Stimulated activated memory B cell treated with anti-CD40 and anti-IgM and Interleukin-4, amounts not matched to agents 10 μg/mL and 1 μg/mL and 100 μg/mL, for 72 hours (primary cell): ENCODE measurements at regions not wholly inside any gene's neighbourhood (a gene's known extent, or its start where the extent isn't known, plus 50 kb on each side); places are given as distances from the start of the nearest gene placed in this dataset.

Experiments
- ATAC-seq: fragments of 150-1000 bp; cut with Tn5 transposase; 2 replicates; pipeline ENCODE4 v1.10.0; 2021
- H3K27ac Mint-ChIP-seq: one replicate; pipeline ENCODE4 v1.8.0; 2022; ENCODE audit warnings: mild to moderate bottlenecking, mixed read lengths
- H3K27me3 Mint-ChIP-seq: one replicate; pipeline ENCODE4 v1.8.0; 2022; ENCODE audit warnings: mixed read lengths
- H3K36me3 Mint-ChIP-seq: one replicate; pipeline ENCODE4 v1.8.0; 2022; ENCODE audit warnings: mixed read lengths
- H3K4me1 Mint-ChIP-seq: one replicate; pipeline ENCODE4 v1.8.0; 2022; ENCODE audit warnings: mixed read lengths
- H3K4me3 Mint-ChIP-seq: one replicate; pipeline ENCODE4 v1.8.0; 2022; ENCODE audit warnings: mild to moderate bottlenecking, moderate library complexity, mixed read lengths
- H3K9me3 Mint-ChIP-seq: one replicate; pipeline ENCODE4 v1.8.0; 2022; ENCODE audit warnings: mixed read lengths

DNA sequence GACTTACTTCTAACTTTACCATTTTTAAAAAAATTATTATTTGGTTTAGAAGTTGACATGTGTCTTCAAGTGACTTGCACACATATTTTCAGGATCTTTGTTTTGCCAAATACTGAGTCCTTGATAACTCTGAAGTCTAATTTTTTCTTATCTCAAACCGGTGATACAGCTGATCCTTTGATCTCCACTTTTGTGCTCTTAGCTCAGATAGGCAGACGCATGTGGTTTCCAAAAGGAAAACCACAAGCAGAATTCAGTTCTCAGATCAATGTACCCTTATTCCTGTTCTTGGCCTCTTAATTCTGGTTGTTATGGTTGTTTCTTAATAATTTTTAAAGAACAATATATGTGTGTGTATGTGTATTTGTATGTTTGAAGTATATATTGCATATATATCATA, 238.3 kb upstream of the EDIL3 start:
- ATAC-seq: no peak
- H3K4me1 Mint-ChIP-seq: no peaks in the 10 kb centered on the region
- H3K4me3 Mint-ChIP-seq: no peak overlapping the region

DNA sequence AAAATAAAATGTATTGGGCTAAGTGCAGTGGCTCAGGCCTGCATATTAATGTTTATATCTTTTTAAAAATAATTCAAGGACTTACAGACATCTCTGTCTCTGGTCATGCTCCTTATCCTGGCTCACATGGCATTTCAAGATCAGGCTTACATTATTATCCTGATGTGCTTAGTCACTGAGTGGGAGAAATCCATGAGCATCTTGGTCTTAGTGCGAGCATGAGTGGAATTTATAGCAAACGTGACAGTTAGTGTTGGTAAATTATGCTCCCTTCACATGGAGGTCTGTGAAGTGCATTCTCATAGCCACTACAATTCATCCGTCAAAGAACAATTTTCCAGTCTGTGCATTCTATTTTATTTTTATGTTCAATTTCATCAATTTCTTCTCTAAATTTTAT, 237.8 kb upstream of the EDIL3 start:
- Mint-ChIP-seq H3K4me1 (no peaks in the 10 kb centered on the region), H3K9me3 (peaks cover 2% of the 10 kb centered on the region), H3K27ac (no peak overlapping the region), H3K36me3 (no peaks in the 10 kb centered on the region), H3K4me3 (no peak overlapping the region), H3K27me3 (no peaks in the 10 kb centered on the region)
- ATAC-seq: no peak

More for the DNA sequence above, 238.3 kb upstream of the EDIL3 start:
- H3K36me3 Mint-ChIP-seq: no peaks in the 10 kb centered on the region
- no peaks in the 10 kb centered on the region for H3K27me3 Mint-ChIP-seq
- peaks cover 2% of the 10 kb centered on the region for H3K9me3 Mint-ChIP-seq
- no peak overlapping the region for H3K27ac Mint-ChIP-seq

DNA sequence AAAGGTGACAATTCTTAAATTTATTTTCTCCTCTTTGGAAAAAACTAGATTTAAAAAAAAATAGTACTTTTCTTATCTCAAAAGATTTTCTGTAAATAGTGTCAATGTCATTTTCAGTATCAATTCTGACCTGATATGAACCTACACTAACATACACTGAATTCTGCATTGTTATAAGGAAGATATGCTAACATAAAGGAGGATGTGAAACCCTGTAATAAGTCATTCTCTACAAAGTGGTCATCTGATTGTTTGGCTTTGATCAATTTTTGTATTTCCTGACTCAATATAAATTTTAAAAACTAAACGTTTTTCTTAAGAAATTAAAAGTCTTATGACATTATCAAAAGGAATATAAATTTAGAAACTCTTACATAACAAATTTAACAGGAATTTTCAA, 233.6 kb upstream of the EDIL3 start:
- Mint-ChIP-seq H3K9me3 (no peaks in the 10 kb centered on the region), H3K4me1 (no peaks in the 10 kb centered on the region), H3K36me3 (no peaks in the 10 kb centered on the region), H3K4me3 (no peak overlapping the region), H3K27ac (no peak overlapping the region), H3K27me3 (no peaks in the 10 kb centered on the region)
- no peak for ATAC-seq

DNA sequence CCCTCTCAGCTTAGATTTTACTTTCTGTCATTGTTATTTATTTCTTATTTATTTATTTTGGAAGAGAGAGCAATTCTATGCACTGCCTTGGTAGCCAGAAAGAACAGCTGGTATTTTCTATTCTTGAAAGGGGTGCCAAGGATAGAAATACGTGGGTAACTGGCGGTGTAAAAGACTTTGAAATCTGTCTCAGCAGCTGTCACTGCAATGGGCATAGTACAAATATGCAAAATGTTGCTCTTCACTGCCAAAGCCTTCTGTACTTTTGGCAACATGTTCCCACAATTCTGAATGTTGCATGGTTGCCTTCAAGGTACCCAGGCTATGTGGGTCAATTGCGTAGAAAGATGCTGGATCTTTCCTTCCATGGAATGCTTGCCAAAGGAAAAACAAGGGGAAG, 230.2 kb upstream of the EDIL3 start:
- Mint-ChIP-seq H3K9me3 (no peaks in the 10 kb centered on the region), H3K4me1 (no peaks in the 10 kb centered on the region), H3K27ac (no peak overlapping the region), H3K27me3 (no peaks in the 10 kb centered on the region), H3K4me3 (no peak overlapping the region), H3K36me3 (no peaks in the 10 kb centered on the region)
- no peak for ATAC-seq

DNA sequence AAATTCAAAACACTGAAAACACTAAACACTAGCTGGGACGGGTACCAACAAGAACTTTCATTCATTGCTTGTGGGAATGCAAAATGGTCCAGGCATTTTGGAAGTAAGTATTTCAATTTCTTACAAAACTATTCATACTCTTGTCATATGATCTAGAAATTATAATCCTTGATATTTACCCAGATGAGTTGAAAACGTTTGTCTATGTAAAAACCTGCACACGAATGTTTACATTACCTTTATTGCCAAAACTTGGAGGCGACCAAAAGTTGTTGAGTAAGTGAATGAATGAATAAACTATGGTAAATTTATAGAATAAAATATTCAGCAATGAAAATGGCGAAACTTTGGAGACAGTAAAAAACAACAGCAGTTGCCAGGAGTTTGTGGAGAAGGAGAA, 222.1 kb upstream of the EDIL3 start:
- ATAC-seq: no peak

DNA sequence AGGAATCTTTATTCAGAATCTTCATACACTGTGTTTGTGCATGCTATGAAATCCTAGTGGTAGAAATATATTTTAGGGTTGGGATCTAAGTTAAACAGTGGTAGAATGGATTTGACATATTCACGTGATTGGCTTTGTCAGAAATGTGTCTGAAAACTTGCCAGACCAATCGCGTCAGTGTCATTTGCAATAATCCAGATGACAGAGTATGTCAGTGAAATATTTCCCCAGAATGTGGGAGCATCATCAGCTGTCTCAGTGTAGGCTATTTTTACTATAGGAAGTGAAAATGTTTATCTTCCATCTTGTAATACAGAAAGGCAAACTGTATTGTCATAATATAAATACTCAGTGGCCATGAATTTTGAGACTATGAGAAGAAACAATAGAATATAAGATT, 220.6 kb upstream of the EDIL3 start:
- Mint-ChIP-seq H3K36me3 (no peaks in the 10 kb centered on the region), H3K27ac (no peak overlapping the region), H3K27me3 (no peaks in the 10 kb centered on the region), H3K4me1 (no peaks in the 10 kb centered on the region), H3K4me3 (no peak overlapping the region), H3K9me3 (no peaks in the 10 kb centered on the region)
- no peak for ATAC-seq

More for the DNA sequence above, 222.1 kb upstream of the EDIL3 start:
- H3K36me3 Mint-ChIP-seq: no peaks in the 10 kb centered on the region
- no peak overlapping the region for H3K4me3 Mint-ChIP-seq
- no peak overlapping the region for H3K27ac Mint-ChIP-seq
- no peaks in the 10 kb centered on the region for H3K27me3 Mint-ChIP-seq
- H3K9me3 Mint-ChIP-seq: no peaks in the 10 kb centered on the region
- H3K4me1 Mint-ChIP-seq: no peaks in the 10 kb centered on the region

DNA sequence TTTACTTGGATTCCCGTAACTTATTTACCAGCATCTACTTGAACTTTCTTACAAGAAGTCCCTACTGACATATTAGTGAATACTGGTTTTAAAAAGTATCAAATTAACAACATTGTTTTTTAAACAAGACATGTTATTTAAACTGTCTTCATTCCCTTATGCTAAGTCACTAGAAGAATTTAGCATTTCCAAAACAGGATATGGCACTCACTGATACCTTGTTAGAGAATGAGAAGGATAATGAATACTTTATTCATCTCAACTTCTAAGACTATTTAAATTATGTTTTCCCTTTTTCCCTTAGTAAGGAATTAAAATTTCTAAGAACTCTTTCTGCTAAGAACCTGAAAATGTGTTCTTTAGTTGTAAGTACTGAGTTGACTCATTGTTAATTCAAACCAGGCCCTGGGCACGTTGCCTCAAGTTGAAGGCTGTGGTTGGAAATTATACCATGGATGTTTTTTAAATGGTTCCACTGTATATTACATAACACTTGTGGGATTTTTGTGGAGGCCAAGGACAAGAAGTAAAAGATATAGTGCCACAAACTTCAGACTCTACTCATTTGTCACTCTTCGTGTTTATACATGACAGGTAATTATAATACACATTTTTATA, 219.0 kb upstream of the EDIL3 start:
- no peaks in the 10 kb centered on the region for H3K36me3 Mint-ChIP-seq
- H3K27ac Mint-ChIP-seq: no peak overlapping the region
- no peak for ATAC-seq
- H3K4me1 Mint-ChIP-seq: no peaks in the 10 kb centered on the region
- no peaks in the 10 kb centered on the region for H3K9me3 Mint-ChIP-seq
- H3K4me3 Mint-ChIP-seq: no peak overlapping the region
- no peaks in the 10 kb centered on the region for H3K27me3 Mint-ChIP-seq

DNA sequence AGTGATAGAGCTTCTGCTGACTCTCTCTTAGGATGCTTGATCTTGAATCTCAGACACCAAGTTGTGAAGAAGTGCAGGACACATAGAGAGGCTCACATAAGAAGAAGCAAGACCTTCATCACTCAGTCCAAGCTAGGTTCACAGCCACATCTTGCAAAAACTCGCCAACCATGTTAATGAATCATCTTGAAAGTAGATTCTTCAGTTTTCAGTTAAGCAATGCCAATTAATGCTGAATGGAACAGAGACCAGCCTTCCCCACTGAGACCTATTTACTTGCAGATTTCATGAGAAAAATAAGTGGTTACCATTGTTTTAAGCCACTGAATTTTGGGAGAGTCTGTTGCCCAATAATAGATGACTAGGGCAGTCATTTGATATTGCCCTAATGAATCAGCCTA, 217.7 kb upstream of the EDIL3 start:
- no peak overlapping the region for H3K4me3 Mint-ChIP-seq
- no peaks in the 10 kb centered on the region for H3K36me3 Mint-ChIP-seq
- H3K9me3 Mint-ChIP-seq: no peaks in the 10 kb centered on the region
- no peaks in the 10 kb centered on the region for H3K4me1 Mint-ChIP-seq
- H3K27me3 Mint-ChIP-seq: no peaks in the 10 kb centered on the region
- H3K27ac Mint-ChIP-seq: no peak overlapping the region
- ATAC-seq: no peak

DNA sequence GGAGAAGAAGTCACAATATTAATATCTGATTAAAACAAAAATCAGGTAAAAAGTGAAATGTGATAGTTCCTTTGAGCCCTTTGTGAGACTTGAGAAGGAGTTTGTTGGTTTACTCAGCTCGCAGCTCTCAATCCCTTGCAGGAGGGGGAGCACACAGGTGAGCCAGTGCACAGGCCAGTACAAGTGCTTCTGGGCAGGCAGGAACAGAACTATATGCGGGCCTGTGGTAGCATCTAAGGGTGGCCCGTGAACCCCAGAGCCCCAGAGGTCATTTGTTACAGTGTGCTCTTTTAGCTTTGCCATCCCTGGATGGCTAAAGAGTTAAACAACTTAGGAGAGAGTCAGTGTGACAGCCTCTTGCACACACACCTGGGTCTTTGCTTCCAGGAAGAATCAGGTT, 215.3 kb upstream of the EDIL3 start:
- peak; percentile 27 for ATAC-seq
- Mint-ChIP-seq H3K4me3 (no peak overlapping the region), H3K27ac (no peak overlapping the region), H3K27me3 (no peaks in the 10 kb centered on the region), H3K4me1 (no peaks in the 10 kb centered on the region), H3K36me3 (no peaks in the 10 kb centered on the region), H3K9me3 (no peaks in the 10 kb centered on the region)

DNA sequence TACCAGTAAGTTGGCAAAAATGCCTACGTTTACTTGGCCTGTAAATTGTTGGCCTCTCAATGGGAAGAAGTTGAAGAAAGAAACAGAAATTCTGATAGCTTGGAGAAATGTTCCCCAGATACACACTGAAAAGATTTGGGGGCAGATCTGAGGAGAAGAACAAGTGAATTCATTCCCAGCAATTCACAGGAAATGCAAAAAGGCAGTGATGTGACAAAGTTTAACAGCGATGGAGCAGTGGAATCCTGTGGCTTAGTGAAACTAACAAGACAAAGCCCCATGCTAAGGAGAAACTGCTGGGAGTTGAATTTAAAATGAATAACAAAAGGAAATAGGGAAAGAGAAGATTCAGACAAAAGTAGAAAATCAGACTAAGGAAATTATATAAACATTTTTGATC, 213.2 kb upstream of the EDIL3 start:
- H3K9me3 Mint-ChIP-seq: no peaks in the 10 kb centered on the region
- H3K27ac Mint-ChIP-seq: no peak overlapping the region
- no peak for ATAC-seq
- H3K4me3 Mint-ChIP-seq: no peak overlapping the region
- no peaks in the 10 kb centered on the region for H3K4me1 Mint-ChIP-seq
- H3K36me3 Mint-ChIP-seq: no peaks in the 10 kb centered on the region
- H3K27me3 Mint-ChIP-seq: no peaks in the 10 kb centered on the region

DNA sequence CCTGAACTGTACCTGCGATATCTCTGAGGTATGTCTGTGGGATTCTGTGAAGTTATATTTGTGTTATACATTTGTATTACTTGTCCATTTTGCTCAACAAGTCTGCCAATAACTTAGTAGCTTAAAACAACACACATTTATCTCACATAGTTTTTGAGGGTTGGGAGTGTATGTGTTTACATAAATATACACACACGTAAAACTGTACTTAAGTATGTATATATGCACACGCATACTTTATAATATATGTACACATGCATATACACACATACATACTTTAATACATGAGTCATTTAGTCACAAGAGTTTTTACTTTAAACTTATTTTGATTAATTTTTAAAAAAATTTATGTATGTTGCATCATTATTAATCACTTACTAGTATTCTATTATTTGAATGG, 205.9 kb upstream of the EDIL3 start:
- no peak overlapping the region for H3K4me3 Mint-ChIP-seq
- H3K4me1 Mint-ChIP-seq: no peaks in the 10 kb centered on the region
- no peaks in the 10 kb centered on the region for H3K27me3 Mint-ChIP-seq
- H3K27ac Mint-ChIP-seq: no peak overlapping the region
- no peak for ATAC-seq
- H3K36me3 Mint-ChIP-seq: no peaks in the 10 kb centered on the region
- no peaks in the 10 kb centered on the region for H3K9me3 Mint-ChIP-seq

DNA sequence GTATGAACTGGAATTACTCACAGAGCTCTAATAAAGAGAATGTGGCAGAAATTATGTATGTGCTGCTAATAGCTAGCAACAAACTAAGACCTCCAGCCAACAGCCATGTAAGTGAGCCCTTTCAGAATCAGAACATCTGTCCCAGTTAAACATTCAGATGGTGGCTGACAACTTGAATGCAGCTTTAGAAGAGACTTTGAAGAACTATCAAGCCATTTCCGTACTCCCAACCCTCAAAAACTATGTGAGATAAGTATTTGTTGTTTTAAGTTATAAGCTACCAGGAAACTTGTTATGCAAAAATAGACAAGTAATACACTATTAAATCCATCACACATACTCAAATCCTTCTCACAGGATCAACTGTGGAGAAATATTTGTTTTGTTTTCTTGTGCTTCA, 205.2 kb upstream of the EDIL3 start:
- no peak overlapping the region for H3K27ac Mint-ChIP-seq
- no peak for ATAC-seq
- no peaks in the 10 kb centered on the region for H3K9me3 Mint-ChIP-seq
- H3K27me3 Mint-ChIP-seq: no peaks in the 10 kb centered on the region
- H3K36me3 Mint-ChIP-seq: no peaks in the 10 kb centered on the region
- H3K4me3 Mint-ChIP-seq: no peak overlapping the region
- no peaks in the 10 kb centered on the region for H3K4me1 Mint-ChIP-seq

DNA sequence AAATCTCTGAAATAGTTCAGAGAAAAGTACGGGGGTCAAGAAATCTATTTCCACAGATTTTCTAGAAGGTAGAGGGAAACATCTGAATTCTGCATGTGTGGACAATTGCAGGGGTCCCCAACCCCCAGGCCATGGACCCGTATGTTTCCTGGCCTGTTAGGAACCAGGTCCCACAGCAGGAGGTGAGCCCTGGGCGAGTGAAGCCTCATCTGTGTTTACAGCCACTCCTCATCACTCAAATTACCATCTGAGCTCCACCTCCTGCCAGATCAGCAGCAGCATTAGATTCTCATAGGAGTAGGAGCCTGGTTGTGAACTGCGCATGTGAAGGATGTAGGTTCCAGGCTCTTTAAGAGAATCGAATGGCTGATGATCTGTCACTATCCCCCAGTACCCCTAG, 200.5 kb upstream of the EDIL3 start:
- Mint-ChIP-seq H3K36me3 (no peaks in the 10 kb centered on the region), H3K27ac (no peak overlapping the region), H3K4me3 (no peak overlapping the region), H3K9me3 (no peaks in the 10 kb centered on the region), H3K27me3 (no peaks in the 10 kb centered on the region), H3K4me1 (no peaks in the 10 kb centered on the region)
- ATAC-seq: no peak

DNA sequence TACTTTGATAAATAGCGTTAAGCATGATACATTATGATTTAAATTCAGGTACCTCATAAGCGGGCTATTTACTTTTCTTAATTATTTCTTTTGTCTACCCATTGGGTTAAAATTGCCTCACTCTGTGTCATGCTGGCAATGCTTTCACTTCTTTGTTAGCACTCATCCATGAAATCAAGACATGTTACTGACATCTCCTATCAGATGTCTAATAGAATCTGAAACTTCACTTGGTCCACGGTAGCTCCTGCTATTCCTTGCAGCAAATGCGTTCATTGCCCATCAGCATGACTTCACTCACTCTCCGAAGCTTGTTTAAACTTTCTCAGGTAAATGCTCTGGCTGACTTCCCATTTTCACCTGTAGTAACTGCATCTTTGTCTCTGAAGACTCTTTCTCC, 193.5 kb upstream of the EDIL3 start:
- Mint-ChIP-seq H3K27me3 (no peaks in the 10 kb centered on the region), H3K36me3 (no peaks in the 10 kb centered on the region), H3K4me3 (no peak overlapping the region), H3K27ac (no peak overlapping the region), H3K4me1 (no peaks in the 10 kb centered on the region), H3K9me3 (no peaks in the 10 kb centered on the region)
- no peak for ATAC-seq

DNA sequence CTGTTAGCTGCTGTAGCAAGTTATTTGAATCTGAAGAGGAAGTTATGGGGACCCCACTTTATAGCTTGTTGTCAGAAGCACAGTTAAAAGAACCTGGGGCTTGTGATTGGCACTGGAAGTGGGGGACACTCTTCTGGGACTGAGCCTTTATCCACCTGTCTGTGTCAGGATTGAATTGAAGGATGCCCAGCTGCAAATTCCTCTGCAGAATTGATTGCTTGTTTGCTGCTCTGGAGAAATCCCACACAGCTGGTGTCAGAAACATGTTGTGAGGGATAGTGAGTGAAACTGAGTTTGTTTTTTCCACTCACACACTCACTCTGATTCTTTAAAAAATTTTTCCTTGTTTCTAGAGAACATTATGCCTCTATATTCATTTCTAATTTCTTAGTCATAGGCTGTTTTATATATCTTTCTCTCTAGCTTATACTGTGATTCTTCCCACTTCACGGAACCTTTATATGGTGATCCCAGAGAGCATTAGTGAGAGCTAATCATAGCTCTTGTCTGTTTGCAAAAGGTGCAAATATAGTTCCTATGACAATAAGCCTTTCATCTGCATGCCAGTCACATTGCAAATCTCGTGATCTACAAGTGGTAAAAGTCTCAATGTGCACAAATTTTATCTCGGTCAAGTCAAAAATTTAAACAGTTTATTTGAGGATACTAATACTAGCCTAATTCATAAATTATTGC, 188.5 kb upstream of the EDIL3 start:
- Mint-ChIP-seq H3K9me3 (peaks cover 8% of the 10 kb centered on the region), H3K27me3 (no peaks in the 10 kb centered on the region), H3K36me3 (no peaks in the 10 kb centered on the region), H3K4me3 (no peak overlapping the region), H3K27ac (no peak overlapping the region), H3K4me1 (no peaks in the 10 kb centered on the region)
- ATAC-seq: no peak

DNA sequence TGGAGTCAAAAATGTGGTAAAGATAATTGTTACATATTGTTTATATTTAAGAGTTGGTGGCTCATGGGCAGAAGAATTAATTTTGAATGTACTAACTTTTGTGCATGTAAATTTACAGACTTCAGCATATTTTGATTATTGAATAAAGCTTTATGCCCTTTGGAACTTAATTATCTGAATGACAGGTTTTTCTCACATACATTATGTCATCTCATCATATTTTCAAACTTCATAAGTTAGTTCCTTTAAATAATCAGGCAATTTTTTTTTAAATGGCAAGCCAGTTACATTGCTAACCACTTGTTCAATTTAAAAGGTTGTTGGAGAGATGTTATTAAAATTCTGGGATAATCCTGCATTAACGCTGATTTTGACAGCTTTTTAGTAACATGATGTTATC, 184.6 kb upstream of the EDIL3 start:
- no peaks in the 10 kb centered on the region for H3K27me3 Mint-ChIP-seq
- peaks cover 8% of the 10 kb centered on the region for H3K9me3 Mint-ChIP-seq
- ATAC-seq: no peak
- H3K27ac Mint-ChIP-seq: no peak overlapping the region
- H3K4me1 Mint-ChIP-seq: no peaks in the 10 kb centered on the region
- no peak overlapping the region for H3K4me3 Mint-ChIP-seq
- no peaks in the 10 kb centered on the region for H3K36me3 Mint-ChIP-seq
